ENCODE measurements at regions not wholly inside any gene's neighbourhood (a gene's known extent, or its start where the extent isn't known, plus 50 kb on each side); places are given as distances from the start of the nearest gene placed in this dataset.

GRCh38 chr3:153061938-153062528 lies 100.0 kb upstream of the RAP2B start:
- no peak for TF ChIP-seq CTCF (IDR thresholded peaks at IDR 0.05; ENCODE audit: low read depth, low read length)
- TF ChIP-seq EZH2phosphoT487 (IDR thresholded peaks at IDR 0.05; ENCODE audit: low read depth), result no peak
